Activated T-cell treated with anti-CD3 and anti-CD28 coated beads for 4 hours (primary cell): ENCODE measurements at regions not wholly inside any gene's neighbourhood (a gene's known extent, or its start where the extent isn't known, plus 50 kb on each side); places are given as distances from the start of the nearest gene placed in this dataset.

Source experiments
- DNase-seq: peaks from one replicate; pipeline ENCODE4 v3.0.0-alpha.2; 2020

DNA sequence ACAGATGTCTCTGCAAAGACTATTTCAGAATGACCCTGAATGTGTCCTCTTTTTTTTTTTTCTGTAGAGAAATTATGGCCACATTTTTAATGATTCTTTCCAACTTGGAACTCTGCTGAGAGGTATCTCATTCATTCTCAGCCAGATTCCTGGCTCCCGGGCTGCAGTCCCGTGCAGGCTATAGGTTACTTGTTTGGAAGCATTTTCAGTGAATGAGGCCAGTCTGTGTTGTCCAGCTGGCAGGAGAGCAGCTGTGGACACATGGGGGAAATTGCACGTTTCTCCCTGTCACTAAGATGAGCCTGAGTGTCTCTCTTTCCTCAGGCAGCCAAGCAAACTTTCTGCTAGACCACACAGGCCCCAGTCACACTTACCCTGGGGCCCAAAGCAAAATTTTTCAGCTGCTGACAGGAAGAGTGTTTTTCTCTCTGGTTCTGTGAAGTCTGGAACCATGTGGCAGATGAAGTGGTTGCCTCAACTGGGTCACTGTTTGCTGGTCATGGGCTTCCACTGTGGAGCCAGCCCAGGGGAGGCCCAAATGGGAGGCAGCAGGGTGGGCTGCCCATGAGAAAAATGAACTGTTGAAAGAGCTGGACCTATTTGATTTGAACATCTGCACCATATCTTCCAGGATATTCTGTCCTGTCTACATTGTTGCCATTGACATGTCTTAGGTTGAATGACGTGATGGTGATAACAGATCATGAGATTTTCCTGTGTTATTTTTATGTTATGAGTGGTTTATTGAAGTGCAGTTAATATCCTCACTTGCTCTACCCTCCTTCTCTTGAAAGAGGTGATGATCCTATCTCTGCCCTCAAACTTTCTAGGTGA, 431.2 kb downstream of the LPIN1 start:
- DNase-seq, result no peak

DNA sequence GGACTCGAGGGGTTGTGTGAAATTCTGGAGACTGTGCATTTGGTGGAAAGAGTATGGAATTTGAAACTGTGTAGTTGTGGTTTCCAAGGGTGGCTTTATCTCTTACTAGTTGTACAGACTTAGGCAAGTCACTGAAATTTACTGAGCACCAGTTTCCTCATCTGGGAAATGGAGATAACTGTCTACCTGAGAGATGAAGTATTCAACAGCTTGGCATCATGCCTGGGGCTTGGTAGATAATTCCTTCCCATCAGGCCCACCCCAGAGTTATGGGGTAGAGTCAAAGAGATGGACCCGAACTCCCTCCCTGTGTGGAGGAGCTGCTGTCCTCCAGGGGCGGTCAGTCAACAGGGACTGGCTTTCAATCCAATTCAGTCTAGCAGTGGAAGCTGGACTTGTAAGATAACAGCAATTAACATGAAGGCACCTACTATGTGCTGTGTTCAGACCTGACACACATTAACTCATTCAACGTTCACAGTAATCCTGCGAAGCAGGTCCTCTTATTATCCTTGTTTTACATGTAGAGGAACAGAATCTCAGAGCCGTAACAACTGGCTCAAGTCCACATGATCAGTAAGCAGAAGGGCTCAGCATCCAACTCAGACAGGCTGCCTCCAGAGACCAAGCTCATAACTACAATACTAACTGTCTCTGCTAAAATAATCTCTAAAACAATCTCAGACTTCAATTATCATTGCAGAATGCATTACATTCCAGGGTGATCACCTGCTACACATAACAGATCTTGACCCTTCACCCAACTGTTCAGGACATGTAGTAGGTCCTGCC, 432.1 kb downstream of the LPIN1 start:
- no peak for DNase-seq

DNA sequence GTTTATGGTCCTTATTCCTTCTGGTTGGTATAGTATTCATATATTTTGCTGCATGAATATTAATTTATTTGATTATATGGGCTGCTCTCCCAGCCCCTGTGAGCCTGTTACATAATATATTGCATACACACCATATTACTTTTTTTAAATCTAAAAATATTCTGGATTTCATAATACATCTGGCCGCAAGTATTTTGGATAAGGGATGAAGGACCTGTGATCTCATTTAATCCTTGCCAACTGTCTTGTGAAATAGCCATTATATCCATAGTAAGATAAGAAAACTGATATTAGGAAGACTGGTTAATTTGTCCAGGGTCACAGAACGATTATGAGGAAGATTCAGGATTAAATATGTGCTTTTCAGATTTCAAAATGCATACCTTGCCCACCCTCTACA, 433.6 kb downstream of the LPIN1 start:
- DNase-seq, result no peak

DNA sequence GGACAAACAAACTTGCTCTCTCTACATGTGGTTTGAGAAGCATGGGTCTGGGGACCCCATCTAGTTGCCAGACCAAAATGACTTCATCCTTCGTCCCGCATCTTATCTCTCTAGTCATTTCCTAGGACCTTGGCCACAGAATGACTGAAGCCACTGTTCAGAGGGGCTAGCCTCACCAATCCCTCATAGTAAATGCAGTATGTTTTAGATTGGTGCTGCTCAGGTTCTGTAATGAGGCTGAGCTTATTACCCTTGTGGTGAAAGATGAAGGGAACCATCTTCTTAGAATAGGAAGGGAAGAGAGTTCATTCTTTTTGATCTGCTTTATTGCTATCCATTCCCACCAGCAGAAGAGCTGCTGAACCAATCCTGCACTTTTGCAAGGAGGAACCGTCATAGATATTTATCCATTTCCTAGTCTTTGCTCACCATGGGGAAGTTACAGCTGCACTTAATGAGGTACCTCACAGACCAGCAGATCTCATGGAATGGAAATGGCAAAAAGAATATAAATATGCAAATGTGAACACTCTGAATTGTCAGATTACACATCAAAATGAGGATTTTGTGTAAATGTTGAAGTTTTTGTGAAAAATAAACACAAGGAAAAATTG, 436.7 kb downstream of the LPIN1 start:
- DNase-seq, result no peak

DNA sequence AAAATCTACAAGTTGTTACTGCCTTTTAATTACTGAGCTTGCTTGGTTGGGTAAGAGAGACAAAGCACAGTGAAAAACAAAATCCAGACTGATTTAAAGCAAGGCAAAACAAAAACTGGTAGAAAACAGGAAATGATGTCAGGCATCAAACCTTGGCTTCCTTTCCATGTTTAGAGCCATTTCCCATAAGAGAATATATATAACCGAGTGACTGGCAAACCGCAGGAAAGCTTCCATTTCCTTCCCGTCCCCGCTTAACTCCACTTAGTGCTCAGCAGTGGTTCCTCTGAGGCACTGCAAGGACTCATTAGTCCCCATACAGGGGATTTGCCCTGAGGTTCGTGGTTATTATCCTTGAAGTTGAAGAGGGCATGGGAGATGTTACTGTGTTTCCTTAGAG, 446.3 kb downstream of the LPIN1 start:
- no peak for DNase-seq

DNA sequence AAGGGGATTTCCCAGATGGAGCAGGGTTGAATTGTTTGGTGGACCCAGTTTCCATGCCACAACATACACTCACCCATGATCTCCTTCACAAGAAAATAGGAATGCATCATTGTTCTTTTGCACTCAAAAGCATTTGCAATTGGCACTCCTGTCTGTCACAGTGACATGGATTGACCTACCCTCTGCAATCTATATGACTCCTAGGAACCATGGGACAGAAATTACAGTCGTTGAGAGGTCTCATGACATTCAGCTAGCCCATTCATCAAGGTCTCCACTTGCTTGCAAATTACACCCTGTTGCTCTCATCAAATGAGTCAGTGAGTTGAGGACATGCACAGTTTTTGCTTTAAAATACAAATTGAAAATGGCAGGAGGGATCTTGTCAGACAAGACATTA, 448.5 kb downstream of the LPIN1 start:
- no peak for DNase-seq

DNA sequence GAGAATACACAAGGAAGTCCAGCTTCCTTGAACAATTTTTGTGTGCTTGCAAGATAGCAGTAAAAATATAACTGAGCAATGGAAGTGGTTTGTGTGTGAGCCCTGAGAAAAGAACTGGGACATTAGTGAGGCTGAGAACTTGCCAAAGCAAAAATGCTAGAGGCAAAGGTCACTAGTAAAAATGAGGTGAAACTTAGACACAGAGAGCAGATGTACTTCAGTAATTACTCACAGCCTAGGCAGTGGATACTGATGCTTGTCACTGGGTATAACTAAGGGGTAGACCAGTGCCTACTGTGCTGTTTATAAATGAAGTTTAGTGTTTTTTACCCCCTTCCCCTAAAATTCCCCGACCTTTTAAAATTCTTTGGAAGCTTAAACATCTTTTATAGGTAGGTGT, 450.1 kb downstream of the LPIN1 start:
- no peak for DNase-seq

DNA sequence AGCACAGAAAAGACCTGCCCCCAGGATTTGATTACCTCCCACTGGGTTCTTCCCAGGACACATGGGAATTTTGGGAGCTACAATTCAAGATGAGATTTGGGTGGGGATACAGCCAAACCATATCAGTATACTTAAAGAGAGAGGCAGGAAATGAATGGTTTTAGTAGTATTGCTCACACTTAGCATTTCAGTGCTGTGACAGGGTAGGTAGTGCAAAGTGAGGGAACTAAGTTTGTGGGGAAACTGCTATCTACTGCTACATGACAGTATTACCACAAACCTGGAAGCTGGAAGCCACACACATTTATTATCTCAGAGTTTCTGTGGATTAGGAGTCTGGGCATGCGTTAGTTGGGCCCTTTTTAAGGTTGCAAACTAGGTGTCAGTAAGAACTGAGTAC, 450.7 kb downstream of the LPIN1 start:
- no peak for DNase-seq

DNA sequence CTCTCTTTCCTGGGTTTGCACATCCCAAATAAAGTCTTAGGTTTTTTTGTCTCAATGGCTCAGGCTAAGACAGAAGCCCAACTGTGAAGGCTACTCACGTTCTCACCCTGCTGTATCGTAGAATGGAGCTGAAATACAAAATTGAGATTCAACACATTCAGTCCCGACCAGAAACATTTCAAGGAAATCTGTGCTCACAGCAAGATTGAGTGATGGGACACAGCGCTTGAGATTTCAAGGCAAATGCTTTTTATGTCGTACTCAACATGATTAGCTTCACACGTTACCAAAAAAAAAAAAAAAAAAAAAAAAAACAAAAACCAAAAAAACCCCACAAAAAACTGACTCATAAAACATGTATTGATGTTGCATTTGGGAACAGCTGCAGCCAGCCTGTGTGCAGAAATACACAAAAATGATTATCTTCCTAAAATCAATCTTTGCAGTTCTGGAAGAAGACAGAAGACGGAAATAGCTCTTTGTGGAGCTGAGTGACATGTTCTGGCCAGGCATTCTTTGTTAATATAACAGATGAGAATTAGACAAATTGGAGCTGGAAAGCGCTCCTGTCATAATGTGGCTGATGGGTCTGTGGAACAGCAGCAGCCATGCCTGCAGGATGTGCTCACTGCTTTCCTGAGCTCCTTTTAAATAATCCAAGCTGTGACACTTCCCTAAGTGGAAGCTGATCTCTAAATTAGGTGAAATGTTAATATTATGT, 453.2 kb downstream of the LPIN1 start:
- no peak for DNase-seq

DNA sequence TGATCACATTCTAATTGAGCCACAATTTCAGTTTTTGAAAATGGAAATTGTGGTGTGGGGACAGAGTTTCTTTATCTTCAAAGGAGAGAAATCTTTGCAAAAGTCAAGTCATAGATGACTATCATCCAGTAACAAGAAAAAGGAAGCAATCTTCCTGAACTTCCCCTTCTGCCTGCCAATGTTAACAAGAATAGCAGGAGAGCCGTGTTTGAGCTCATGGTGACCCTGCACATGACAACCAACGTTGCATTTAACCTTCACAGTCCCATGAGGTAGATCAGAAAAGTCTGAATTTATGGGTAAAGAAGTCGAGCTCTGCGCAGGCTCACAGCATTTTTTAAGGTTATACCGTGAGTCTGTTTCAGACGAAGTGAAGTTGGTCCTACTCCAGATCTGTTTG, 454.9 kb downstream of the LPIN1 start:
- DNase-seq, result no peak

DNA sequence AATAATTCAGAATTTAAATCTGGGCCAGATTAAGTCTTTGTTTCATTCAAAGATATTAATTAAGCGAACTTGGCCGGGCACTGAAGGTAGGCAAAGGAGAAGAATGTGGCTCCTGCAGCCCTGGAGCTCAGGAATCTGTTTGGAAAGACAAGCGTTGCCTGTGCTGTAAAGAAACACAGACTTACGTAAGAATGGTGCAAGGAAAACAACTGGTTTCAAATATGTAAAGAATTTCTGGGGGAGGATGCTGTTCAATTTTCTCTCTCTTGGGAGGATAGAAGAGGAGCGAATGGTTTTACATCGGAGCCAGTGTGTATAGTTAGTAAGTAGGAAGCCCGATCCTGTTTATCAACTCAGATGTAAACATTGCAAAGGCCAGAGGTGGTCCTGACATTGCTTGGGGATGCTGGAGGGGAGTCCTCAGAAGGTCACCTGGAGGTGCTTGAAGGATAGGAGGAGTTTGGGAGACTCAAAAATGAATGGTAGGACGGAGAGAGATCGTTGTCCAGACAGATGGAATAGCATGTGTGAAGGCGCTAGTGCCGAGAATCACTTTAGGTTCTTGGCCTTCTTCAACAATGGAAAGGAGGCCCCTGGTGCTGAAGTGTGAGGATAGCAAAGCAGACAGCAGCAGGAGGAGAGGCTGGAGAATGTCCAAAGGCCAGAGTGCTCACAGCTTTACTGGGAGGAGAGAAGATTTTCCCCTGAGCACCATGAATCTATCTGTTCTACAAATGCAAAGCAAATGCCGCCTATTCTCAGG, 456.1 kb downstream of the LPIN1 start:
- no peak for DNase-seq

DNA sequence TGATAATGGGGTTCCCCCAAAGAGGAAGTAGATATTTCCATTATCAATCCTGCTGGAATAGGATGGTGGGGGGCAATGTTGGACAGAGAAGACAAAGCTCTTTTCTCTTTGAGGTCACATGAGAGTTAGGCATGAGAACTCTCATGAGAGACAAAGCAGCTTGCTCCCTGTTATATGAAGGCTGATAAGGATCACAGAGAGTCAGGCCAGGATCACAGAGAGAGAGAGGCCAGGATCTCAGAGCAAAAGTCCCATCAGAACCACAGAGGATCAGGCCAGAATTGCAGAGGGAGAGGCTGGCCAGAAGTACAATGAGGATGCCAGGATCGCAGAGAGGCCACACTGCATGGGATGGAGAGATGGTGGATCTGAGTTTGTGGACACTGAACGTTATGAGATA, 457.1 kb downstream of the LPIN1 start:
- DNase-seq, result no peak

DNA sequence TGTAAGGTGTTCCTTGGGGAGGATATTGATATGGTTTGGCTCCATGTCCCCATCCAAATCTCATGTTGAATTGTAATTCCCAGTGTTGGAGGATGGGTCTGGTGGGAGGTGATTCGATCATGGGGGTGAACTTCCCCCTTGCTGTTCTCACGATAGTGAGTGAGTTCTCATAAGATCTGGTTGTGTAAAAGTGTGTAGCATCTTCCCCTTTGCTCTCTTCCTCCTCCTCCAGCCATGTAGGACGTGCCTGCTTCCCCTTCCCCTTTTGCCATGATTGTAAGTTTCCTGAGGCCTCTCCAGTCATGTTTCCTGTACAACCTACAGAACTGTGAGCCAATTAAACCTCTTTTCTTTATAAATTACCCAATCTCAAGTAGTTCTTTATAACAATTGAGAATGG, 458.7 kb downstream of the LPIN1 start:
- no peak for DNase-seq

DNA sequence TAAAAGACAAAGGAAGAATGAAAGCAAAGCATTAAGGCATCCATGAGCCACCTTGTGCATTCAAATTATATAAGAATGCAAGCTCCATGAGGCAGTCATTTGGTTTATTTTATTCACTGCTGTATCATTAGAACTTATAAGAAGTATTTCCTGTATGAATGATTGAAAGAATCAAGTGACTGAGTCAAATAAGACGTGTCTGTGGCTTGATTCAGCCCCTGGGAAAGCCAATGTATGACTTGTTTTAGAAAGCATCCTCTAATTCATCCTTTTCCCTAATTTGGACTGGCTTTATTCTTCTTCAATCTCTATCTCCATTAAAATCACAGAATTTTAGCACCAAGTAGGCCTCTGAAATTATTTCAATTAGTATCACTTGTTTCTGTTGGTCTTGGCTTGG, 461.1 kb downstream of the LPIN1 start:
- no peak for DNase-seq

DNA sequence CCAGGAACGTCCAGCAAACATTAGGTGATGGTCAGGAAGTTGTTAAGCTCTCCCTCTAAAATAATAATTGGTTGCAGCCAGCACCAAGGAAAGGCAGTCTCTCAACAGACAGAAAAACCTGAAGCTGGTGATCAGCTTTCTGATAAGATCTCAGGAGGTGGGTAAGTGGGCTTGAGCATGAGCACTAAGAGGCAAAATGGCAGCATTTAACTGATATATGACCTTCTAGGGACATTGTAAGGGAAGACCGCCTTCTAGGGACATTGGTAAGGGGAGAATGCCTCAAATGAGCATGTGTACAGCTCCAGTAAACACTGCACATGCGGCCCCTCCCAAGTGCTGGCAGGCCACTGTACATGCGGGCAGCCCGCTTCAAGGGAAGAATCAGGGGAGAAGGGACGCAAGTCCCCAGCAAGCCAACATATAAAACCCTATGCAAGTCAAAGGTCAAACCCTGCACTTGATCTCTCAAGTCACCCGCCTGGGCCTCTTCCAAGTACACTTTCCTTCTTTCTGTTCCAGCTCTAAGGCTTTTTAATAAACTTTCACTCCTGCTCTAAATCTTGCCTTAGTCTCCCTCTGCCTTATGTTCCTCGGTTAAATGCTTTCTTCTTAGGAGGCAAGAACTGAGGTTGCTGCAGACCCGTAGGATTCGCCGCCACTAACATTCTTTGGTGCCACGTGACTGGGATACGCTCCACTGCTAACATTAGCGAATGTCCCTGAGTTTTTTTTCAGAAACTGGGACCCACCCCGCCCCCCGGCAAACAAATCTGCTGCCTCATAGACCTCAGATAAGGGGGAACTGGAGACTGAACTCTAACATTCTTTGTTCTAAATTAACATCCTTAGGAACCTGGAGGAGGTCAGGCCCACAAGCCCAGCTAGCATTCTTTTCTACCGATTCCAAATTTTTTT, 463.8 kb downstream of the LPIN1 start:
- no peak for DNase-seq

DNA sequence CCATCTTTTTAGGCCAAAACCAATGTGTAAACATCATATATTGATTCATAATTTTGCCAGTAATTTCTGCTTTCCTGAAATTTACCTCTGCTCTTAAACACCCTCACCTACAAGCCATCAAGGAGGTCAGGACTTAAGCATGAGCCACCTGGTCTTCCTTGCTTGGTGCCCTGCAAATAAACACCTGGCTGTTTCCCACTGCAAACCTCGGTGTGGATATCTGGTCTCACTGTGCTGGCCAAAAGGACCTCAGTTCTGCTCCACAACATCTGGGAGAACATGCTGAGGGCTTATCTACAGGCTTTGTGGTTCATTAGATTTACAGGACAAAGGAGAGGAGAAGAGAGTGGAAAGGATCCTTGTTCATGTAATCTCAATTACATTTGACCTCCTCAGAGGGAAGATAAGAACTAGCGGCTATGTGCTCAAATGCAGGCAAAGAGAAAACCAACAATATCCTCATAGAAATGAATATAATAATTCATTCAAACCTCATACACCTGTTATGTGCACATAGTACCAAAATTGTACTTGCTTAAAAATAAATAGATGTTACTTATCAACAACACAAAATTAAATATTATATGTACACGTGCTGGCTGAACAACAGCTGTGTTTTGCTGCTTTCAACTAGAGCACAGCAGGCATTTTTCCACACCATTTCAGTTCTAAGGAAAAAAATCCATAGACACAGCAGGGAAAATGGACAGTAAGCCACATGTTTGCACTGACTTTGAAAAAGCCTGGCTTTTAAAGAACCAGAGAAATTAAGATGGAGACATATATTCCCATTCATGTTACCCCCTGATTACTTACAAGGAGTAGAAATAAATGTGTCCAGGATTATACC, 465.1 kb downstream of the LPIN1 start:
- no peak for DNase-seq

DNA sequence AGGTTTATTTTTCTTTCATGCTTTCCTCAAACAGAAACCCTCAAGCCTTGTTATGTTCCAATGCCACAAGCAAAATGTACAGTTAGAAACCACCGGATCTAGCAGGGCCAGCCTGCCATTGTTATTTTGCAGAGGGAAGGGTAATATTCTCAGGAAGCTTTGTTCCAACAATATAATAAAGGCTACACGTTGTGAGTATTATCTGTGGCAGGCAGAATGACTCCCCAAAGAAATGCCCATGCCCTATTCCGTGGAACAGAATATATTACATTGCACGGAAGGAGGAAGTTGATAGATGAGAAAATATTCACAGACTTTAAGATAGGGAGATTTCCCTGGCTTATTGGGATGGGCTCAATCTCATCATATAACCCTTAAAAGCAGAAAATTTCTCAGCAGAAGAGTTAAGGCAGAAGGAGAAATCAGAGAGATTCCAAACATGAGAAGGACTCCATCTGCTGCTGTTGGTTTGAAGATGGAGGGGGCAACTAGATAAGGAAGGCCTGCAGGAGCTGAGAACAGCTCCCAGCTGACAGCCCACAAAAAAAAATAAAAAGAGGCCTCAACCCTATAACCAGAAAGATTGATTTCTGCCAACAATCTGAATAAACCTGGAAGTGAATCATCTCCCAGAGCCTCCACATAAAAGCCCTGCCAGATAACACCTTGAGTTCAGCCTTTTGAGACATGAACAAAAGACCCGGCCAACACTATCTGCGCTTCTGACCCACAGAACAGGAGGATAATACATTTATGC, 466.6 kb downstream of the LPIN1 start:
- DNase-seq, result no peak

DNA sequence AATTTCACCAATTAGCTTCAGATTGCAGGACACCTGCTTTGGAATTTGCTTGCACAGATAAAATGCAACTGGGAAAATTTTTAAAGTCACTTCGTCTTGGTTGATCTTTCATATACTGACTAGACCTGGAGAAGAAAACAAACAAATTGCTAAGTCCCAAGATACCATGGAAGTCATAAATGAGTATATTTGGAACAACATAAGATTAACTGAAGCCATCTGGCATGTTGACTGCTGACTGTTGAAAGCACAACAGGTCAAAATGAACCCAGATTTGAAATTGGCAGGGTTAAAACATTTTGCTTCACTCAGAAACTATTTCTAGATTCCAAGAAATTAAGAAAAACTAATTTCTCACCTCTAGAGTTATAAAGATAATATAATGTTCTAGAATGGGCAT, 470.7 kb downstream of the LPIN1 start:
- no peak for DNase-seq

DNA sequence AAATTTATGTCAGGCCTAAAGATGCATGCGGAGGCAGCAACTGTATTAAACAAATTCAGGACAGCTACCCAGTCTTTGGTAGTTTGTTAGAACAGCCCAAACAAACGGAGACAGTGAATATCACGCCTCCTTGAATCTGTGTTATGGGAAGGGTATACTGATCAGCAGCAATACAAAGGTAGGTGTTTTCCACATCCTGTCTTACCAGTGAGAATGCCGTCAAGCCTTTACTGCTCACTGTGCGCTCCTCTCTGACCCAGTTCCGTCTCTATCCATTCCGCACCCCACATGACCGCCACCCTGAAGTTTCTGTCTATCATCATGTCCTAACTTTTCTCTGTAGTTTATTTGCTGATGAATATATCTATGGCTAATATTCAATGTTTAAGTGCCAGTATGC, 473.3 kb downstream of the LPIN1 start:
- DNase-seq, result no peak

DNA sequence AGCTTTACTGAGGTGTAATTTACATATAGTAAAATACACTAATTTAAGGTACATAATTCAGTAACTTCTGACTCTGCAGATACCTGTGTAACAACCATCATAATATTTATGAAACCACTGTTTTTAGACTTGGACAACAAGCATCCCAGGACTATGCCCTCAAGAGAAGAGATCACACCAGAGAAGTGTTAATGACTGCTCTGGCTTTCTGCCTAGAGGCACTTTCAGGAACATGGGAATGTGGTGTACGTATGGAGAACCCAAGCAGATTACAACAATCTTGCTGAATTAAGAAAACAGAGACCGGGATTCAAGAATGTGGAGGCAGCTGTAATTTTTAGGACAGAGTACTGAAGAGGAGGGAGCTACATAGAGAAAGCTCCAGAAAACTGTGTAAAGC, 475.2 kb downstream of the LPIN1 start:
- no peak for DNase-seq
